Adrenal gland (tissue), 5 donors: ENCODE measurements at regions not wholly inside any gene's neighbourhood (a gene's known extent, or its start where the extent isn't known, plus 50 kb on each side); places are given as distances from the start of the nearest gene placed in this dataset.

ENCODE experiments used
- CTCF ChIP-seq, 6 experiments: fragments of 450-650 bp in 4 of 6; fragments of 200-600 bp in 2 of 6; sonication (generic) in 1 of 6; IDR thresholded peaks; 1 replicate in 5 of 6; 2 replicates in 1 of 6; pipeline versions ENCODE4 v1.5.1 to v1.8.0; 2016 to 2021; ENCODE audit warnings: antibody characterized with exemption in 6 of 6, mild to moderate bottlenecking in 2 of 6, moderate library complexity in 1 of 6
- POLR2A ChIP-seq, 2 donors: fragments of 450-650 bp; IDR thresholded peaks; one replicate each; pipeline ENCODE4 v1.6.1; 2017; ENCODE audit warnings: antibody characterized with exemption in 2 of 2, mild to moderate bottlenecking in 2 of 2, moderate library complexity in 1 of 2
- donor health status: DM: no; HTN: no; CAD: no.

GRCh38 chr12:91952916-91953315 lies 192.7 kb downstream of the BTG1 start:
- TF ChIP-seq POLR2A (IDR thresholded peaks at IDR 0.05), result no peak
- TF ChIP-seq CTCF (IDR thresholded peaks at IDR 0.05), result no peak
